ENCODE measurements at regions not wholly inside any gene's neighbourhood (a gene's known extent, or its start where the extent isn't known, plus 50 kb on each side); places are given as distances from the start of the nearest gene placed in this dataset.
A peak's percentile ranks its signal among the peaks of the same experiment; 100 is the strongest.

DNA sequence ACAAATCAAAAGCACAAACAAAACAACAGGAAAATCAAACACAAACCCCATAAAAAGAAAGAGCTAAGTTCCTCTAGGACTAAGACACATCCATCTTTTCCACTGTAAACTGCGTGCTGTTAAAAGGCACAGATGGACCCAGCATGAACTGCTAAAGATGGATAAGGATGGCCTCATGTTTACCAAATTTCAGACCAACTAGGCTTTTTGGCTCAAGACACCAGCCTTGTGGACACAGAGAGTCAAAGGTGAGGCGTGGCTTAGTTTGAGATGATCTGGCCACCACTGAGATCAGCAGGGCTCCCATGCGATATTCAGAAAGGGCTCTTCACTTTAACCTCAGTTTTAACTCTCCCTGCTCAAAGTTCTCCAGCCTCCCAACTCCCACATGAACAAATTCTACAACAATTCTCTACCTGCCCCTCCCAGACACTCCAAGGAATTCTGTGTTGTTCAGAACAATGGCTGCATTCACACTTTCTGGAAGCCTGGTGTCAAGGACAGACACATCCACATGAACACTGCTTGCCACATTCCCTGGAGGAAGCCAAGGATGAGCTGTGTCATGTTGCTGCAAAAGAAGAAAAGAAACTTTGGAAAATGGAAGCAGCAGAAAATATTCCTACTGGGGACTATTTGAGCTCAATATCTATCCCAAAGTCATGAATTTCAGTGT, 198.4 kb upstream of the LRRN1 start:
- no peaks in the 10 kb centered on the region for H3K4me1 Mint-ChIP-seq
- H3K36me3 Mint-ChIP-seq: no peaks in the 10 kb centered on the region
- no peaks in the 10 kb centered on the region for H3K9me3 Mint-ChIP-seq
- no peak overlapping the region for H3K27ac Mint-ChIP-seq
- H3K27me3 Mint-ChIP-seq (ENCODE audit: low read depth in 3 of 3): peaks cover 0 to 5% (median 3%) of the 10 kb centered on the region in 3 donors
- no peak for DNase-seq
- no peak overlapping the region for H3K4me3 Mint-ChIP-seq

DNA sequence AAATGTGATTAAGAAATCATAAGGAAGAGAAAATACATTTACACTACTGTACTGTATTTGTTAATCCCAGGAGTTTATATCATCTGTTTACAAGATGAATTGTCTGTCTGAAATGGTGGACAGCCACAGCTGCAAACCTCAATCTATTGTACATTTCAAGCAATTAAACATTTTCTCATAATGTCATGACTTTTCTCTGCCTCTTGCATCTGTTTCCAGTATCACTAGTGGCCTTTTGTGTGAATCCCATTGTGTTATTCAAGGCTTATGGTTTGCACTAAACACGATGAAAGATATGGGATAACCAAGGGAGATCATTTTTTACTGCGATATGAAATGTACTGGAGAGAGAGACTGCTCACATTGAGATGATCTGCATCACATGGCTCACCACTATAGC, 200.2 kb upstream of the LRRN1 start:
- Mint-ChIP-seq H3K36me3 (no peaks in the 10 kb centered on the region), H3K4me1 (no peaks in the 10 kb centered on the region), H3K4me3 (no peak overlapping the region), H3K27ac (no peak overlapping the region), H3K9me3 (no peaks in the 10 kb centered on the region), H3K27me3 (ENCODE audit: low read depth in 3 of 3) (peaks cover 0 to 3% (median 0%) of the 10 kb centered on the region in 3 donors)
- DNase-seq: no peak

DNA sequence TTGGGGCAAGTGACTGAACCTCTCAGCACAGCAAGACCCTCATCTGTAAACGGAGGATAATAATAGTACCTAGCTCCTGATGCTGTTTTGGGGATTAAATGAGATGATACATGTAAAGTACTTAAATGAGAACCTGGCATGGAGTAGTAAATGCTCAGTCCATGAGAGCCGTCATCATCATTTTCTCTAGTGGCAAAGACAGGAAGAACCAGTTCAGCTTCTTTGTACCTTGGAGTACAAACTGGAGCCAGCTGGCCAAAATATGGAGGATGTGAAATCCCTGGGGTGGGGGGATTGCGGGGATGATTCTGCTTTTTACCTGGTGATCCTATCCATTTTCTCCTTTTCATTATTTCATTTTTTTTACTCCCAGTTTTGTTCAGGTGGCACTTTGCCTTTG, 204.2 kb upstream of the LRRN1 start:
- H3K27ac Mint-ChIP-seq: no peak overlapping the region
- DNase-seq: no peak
- peaks cover 6 to 7% of the 10 kb centered on the region in 2 donors for H3K4me1 Mint-ChIP-seq
- no peak overlapping the region for H3K4me3 Mint-ChIP-seq
- H3K9me3 Mint-ChIP-seq: peaks cover 0 to 6% (median 0%) of the 10 kb centered on the region in 6 donors
- no peaks in the 10 kb centered on the region for H3K27me3 Mint-ChIP-seq (ENCODE audit: low read depth in 3 of 3)
- H3K36me3 Mint-ChIP-seq: no peaks in the 10 kb centered on the region

DNA sequence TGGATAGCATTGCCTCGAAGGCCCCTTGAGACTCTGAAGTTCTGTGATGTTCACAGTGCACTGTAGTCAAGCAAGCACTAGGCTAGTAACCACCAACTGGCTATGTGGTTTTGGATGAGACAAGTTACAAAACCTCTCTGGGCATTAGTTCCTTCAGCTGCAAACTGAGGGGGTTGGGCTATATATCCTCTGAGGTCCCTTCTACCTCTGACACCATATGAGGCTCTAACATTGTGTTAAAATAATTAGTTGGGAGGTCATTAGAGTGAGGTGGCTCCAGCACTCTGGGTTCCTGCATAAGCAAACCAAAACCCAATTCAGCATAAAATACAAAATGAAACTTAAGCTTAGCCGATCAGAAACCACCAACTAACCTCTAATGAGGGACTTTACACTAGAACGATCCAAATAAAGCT, 209.5 kb upstream of the LRRN1 start:
- H3K4me3 Mint-ChIP-seq: peak overlapping the region; percentile 51 to 63 (median 62)
- H3K27ac Mint-ChIP-seq: peak overlapping the region; percentile 79 to 91 (median 82)
- H3K27me3 Mint-ChIP-seq (ENCODE audit: low read depth in 3 of 3): no peaks in the 10 kb centered on the region
- peaks cover 0 to 7% (median 0%) of the 10 kb centered on the region in 3 donors for H3K36me3 Mint-ChIP-seq
- peak; percentile 64 to 72 (median 64) for DNase-seq
- H3K9me3 Mint-ChIP-seq: peaks cover 0 to 7% (median 0%) of the 10 kb centered on the region in 6 donors
- peaks cover 16 to 20% of the 10 kb centered on the region in 2 donors for H3K4me1 Mint-ChIP-seq

DNA sequence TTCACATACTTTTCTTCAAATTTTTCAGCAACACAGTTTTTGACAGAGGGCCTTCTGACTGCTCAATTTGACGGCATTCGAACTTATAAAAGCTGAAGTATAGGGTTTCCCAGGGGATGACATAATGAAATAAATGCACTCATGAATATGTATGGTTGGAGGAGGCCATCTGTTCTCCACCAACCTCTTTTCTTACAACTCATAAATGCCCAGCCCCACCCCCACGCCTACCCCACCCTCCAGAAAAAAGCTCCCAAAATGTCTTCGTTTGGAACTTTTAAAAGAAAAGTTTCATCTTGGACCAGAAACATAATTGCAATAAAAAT, 211.6 kb upstream of the LRRN1 start:
- H3K27me3 Mint-ChIP-seq (ENCODE audit: low read depth in 3 of 3): no peaks in the 10 kb centered on the region
- peaks cover 0 to 8% (median 0%) of the 10 kb centered on the region in 3 donors for H3K36me3 Mint-ChIP-seq
- no peak overlapping the region for H3K4me3 Mint-ChIP-seq
- H3K4me1 Mint-ChIP-seq: peaks cover 16 to 20% of the 10 kb centered on the region in 2 donors
- H3K9me3 Mint-ChIP-seq: peaks cover 0 to 4% (median 0%) of the 10 kb centered on the region in 6 donors
- peak overlapping the region in 1 of 6 donors; percentile 75 for H3K27ac Mint-ChIP-seq
- DNase-seq: no peak

DNA sequence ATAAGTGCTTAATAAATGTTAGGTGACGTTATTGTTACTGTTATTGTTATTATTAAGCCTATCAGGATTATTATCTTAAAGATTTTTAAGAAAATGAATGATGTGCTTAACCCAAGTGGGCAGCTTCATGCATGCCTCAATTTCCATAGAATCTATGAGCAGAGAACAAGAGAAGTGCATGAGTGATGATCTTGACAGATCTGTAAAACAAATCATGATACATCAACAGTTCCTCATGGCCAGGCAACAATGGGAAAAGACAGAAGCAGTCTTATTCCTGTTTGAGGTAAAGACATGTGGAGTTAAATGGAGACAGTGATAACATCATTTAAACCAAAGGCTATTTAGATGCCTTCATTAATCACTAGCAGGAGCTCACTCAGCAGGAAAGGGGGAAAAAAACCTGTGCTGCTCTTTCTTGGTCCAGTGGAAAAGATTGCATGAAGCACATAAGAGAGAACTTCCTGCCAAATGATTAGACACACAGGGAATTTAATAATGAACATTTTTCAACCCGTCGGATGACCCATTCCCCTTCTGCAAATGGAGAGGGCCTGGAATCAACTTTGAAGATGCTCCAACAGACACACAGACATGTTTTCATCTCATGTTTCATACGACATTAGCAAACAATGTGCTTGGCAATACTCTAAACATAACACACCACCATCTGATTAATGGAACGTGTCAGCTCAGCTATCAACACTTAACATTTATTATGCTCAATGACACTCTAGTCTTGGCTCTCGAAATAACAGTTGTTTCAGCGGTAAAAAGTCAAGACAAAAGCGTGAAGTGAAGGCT, 212.2 kb upstream of the LRRN1 start:
- Mint-ChIP-seq H3K4me3 (no peak overlapping the region), H3K27me3 (ENCODE audit: low read depth in 3 of 3) (no peaks in the 10 kb centered on the region), H3K27ac (peak overlapping the region in 1 of 6 donors; percentile 75), H3K36me3 (peaks cover 0 to 13% (median 0%) of the 10 kb centered on the region in 3 donors), H3K9me3 (peaks cover 0 to 2% (median 0%) of the 10 kb centered on the region in 6 donors), H3K4me1 (peaks cover 16 to 20% of the 10 kb centered on the region in 2 donors)
- no peak for DNase-seq

DNA sequence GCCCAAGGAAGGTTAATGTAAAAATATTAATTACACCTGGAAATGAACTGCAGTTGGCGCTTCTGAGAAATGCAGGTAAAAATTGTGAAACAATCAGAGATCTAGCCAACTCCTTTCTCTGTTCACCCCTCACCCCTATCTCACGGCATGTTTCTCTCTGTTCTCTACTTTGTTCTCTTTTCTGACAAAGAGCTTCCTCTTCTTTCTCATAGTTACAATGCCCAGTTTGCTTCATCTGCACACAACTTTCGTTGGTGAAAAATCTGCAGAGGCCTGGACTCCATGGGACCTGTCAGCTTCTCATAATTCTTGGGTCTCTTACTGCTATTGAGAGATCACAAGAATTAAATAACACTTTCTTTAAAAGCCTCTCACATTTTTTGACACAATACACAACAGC, 212.9 kb upstream of the LRRN1 start:
- Mint-ChIP-seq H3K36me3 (peaks cover 0 to 13% (median 0%) of the 10 kb centered on the region in 3 donors), H3K4me1 (peaks cover 16 to 20% of the 10 kb centered on the region in 2 donors)
- no peak for DNase-seq

DNA sequence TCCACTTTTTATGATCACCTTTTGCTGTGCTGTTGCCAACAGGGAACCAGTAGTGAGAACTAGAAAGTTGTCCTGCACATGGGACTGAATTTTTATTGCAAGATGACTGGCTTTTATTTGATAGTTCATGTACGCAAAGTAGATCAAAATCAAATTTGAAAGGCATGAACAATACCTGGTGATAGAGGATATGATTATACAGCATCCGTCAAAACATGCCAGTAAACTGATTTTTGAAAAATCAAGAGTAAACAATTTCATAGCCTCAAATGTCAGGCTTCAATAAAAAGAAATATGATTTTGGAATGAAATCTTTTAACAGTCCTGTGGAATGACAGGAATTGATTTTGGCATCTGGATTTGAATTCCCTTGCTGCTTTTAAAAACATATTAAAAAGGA, 219.6 kb upstream of the LRRN1 start:
- H3K4me1 Mint-ChIP-seq: peaks cover 30% of the 10 kb centered on the region in 2 donors
- peak overlapping the region in 5 of 6 donors; percentile 76 to 93 (median 88) for H3K27ac Mint-ChIP-seq
- DNase-seq: no peak
- no peak overlapping the region for H3K4me3 Mint-ChIP-seq
- peaks cover 0 to 6% (median 0%) of the 10 kb centered on the region in 3 donors for H3K36me3 Mint-ChIP-seq
- no peaks in the 10 kb centered on the region for H3K9me3 Mint-ChIP-seq
- H3K27me3 Mint-ChIP-seq (ENCODE audit: low read depth in 3 of 3): no peaks in the 10 kb centered on the region

More for the DNA sequence above, 212.9 kb upstream of the LRRN1 start:
- no peak overlapping the region for H3K4me3 Mint-ChIP-seq
- no peak overlapping the region for H3K27ac Mint-ChIP-seq
- peaks cover 0 to 2% (median 0%) of the 10 kb centered on the region in 6 donors for H3K9me3 Mint-ChIP-seq
- H3K27me3 Mint-ChIP-seq (ENCODE audit: low read depth in 3 of 3): no peaks in the 10 kb centered on the region

DNA sequence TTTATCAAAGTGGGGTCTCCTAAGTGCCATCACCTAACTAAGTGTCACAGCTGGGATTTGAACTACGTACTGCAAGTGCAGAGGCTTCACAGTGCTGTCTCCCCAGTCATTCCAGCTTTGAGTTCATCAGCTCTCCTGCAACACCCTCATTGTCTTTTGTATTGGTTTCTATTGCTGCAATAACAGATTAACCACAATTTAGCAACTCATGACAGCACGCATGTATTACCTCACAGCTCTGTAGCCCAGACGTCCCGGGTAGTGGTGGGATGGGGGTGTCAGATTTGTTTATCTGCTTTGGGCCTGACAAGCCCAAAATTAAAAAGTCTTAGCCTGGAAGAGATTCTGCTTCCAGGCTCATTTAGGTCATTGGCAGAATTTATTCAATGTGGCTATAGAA, 220.5 kb upstream of the LRRN1 start:
- peak; percentile 64 to 75 (median 70) for DNase-seq
- H3K4me3 Mint-ChIP-seq: peak overlapping the region in 4 of 5 donors; percentile 41 to 68 (median 50)

DNA sequence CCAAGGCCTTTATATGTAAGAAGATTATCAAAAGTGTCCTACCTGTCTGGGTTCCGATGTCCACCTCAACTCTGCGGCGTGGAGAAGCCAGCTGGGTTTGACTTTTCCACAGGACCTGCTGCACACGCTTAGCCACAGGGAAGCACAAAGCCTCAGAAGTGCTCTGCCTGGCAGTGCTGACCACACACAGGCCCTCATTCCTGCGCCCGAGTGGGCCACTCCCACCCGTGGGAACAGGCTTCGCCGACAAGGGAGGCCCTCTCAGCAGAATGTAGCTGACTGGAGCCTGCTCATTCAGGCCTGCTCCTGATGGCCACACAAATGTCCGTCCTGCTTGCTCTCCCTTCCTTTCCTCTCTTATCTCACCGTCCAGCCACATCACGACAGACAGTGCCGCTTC, 221.4 kb upstream of the LRRN1 start:
- H3K36me3 Mint-ChIP-seq: peaks cover 0 to 6% (median 0%) of the 10 kb centered on the region in 3 donors
- peaks cover 47% of the 10 kb centered on the region in 2 donors for H3K4me1 Mint-ChIP-seq
- peak overlapping the region in 1 of 5 donors; percentile 68 for H3K4me3 Mint-ChIP-seq
- H3K9me3 Mint-ChIP-seq: no peaks in the 10 kb centered on the region
- no peak for DNase-seq
- peak overlapping the region in 4 of 6 donors; percentile 84 to 93 (median 88) for H3K27ac Mint-ChIP-seq
- peaks cover 0 to 1% (median 0%) of the 10 kb centered on the region in 3 donors for H3K27me3 Mint-ChIP-seq (ENCODE audit: low read depth in 3 of 3)

More for the DNA sequence above, 220.5 kb upstream of the LRRN1 start:
- Mint-ChIP-seq H3K4me1 (peaks cover 38% of the 10 kb centered on the region in 2 donors), H3K27ac (peak overlapping the region in 5 of 6 donors; percentile 76 to 93 (median 88)), H3K36me3 (peaks cover 0 to 6% (median 0%) of the 10 kb centered on the region in 3 donors), H3K9me3 (no peaks in the 10 kb centered on the region), H3K27me3 (ENCODE audit: low read depth in 3 of 3) (no peaks in the 10 kb centered on the region)

DNA sequence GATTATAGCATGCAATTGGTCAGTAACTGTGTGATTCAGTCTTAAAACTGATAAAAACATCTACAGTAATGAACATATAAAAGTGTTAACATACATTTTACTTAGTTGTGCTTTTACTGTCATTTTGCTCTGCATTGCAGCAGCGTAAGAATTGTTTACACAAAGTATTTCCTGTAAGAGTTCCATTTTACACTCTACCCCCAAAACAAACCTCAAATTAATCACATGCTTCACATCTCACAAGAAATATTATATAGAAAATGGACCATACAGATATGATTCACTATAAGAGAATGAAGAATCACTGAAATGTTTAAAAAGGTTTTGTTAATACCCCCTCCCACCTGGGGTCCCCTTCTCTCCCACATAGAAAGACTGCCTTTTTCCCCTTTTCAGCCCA, 225.9 kb upstream of the LRRN1 start:
- no peaks in the 10 kb centered on the region for H3K9me3 Mint-ChIP-seq
- peak overlapping the region; percentile 71 to 98 (median 94) for H3K27ac Mint-ChIP-seq
- peaks cover 51 to 55% of the 10 kb centered on the region in 2 donors for H3K4me1 Mint-ChIP-seq
- peaks cover 0 to 4% (median 0%) of the 10 kb centered on the region in 3 donors for H3K36me3 Mint-ChIP-seq
- H3K4me3 Mint-ChIP-seq: peak overlapping the region; percentile 56 to 73 (median 59)
- peak; percentile 37 to 59 (median 47) for DNase-seq
- H3K27me3 Mint-ChIP-seq (ENCODE audit: low read depth in 3 of 3): peaks cover 0 to 3% (median 0%) of the 10 kb centered on the region in 3 donors

DNA sequence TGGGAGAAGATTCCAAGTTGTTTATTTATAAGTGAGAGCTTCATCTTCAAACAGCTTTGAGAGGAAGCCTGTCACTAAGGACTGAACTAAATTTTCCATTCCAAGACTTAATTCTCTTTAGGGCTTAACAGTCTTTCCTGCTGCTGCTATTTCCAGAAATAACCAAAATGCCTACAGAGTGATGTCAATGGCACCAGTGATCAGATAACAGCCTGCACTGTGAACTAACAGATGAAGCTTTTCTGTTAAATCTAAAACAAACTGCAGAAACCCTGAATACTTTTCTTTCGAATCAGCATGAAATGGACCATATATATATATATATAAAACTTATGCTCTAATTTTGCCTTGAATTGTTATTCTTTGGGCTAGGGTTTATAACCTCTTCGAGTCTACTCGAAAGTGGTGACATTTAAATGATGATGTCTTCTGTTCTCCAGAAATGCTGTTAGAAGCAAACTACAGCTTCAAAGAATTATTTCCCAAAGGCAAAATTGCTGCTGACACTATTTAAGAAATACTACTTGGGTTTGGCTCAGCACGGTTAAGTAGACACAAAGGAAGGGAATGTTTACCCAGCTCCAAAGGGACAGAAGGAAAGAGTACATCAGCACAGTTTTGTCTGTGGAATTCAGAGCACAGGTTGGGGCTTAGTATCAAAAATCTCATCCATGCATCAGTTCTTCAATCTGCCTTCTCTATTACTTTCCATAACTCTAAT, 238.5 kb upstream of the LRRN1 start:
- H3K4me1 Mint-ChIP-seq: no peaks in the 10 kb centered on the region
- H3K9me3 Mint-ChIP-seq: peaks cover 0 to 4% (median 0%) of the 10 kb centered on the region in 6 donors
- DNase-seq: no peak
- H3K27me3 Mint-ChIP-seq (ENCODE audit: low read depth in 3 of 3): peaks cover 0 to 2% (median 0%) of the 10 kb centered on the region in 3 donors
- no peaks in the 10 kb centered on the region for H3K36me3 Mint-ChIP-seq
- H3K27ac Mint-ChIP-seq: no peak overlapping the region
- no peak overlapping the region for H3K4me3 Mint-ChIP-seq

DNA sequence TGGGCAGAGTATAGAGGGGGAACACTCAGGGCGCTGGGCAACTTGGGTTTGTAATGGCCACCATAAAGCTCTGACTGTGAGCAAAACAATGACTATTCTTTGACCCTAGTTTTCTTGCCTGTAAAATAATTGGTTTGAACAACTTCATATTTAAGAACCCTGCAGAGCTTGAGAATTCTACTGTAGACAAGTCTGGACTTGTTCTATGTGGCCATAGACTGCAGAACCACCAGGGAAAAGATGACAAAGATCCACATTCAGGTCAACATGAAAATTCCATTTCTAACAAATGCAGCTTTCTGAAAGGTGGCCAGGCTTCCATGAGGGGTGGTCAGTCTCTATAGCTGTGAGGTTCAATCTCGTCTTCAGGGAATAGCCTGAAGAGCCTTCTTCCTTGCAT, 239.4 kb upstream of the LRRN1 start:
- H3K9me3 Mint-ChIP-seq: peaks cover 0 to 4% (median 0%) of the 10 kb centered on the region in 6 donors
- no peak for DNase-seq
- no peaks in the 10 kb centered on the region for H3K36me3 Mint-ChIP-seq
- no peaks in the 10 kb centered on the region for H3K4me1 Mint-ChIP-seq
- no peak overlapping the region for H3K4me3 Mint-ChIP-seq
- no peak overlapping the region for H3K27ac Mint-ChIP-seq
- peaks cover 0 to 2% (median 0%) of the 10 kb centered on the region in 3 donors for H3K27me3 Mint-ChIP-seq (ENCODE audit: low read depth in 3 of 3)

All from immature natural killer cell (primary cell).